ENCODE measurements at regions not wholly inside any gene's neighbourhood (a gene's known extent, or its start where the extent isn't known, plus 50 kb on each side); places are given as distances from the start of the nearest gene placed in this dataset.

DNA sequence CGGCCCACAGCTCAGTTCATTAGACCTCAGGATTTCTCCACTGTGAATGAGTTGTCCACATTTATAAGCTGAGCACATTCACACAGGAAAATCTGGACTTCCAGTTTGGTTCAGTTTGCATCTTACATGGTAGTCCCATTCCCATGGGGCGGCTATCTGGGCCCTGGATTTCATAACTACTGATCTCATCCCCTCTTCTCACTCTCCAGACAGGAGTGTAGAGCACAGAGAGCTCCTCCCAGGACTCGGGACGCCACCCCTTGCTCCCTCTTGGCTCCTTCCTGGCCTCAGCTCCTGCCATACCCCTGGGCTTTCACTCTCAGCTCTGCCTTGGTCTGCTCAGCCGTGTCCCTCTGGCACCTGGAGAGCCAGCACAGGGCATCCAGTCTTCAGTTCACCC, 117.6 kb upstream of the TCERG1L start:
- no peak for DNase-seq
- Histone ChIP-seq H3K4me1 (no peaks in the 10 kb centered on the region), H3K4me3 (ENCODE audit: low read depth, low read length) (no peak overlapping the region), H3K36me3 (ENCODE audit: control insufficient read depth, insufficient read depth, low read length) (no peaks in the 10 kb centered on the region), H3K9me3 (no peaks in the 10 kb centered on the region), H3K27me3 (replicated peaks; ENCODE audit: control insufficient read depth, insufficient read depth, low read length) (no peaks in the 10 kb centered on the region)
- ChIA-PET CTCF (no interaction called here), POLR2A (no interaction called here)
- BruUV-seq (replicated peaks), result no TSS peak
- H3K27me3 Mint-ChIP-seq (ENCODE audit: insufficient read depth, unreplicated experiment), result peaks cover 28% of the 10 kb centered on the region
- TF ChIP-seq, protein P1, sequence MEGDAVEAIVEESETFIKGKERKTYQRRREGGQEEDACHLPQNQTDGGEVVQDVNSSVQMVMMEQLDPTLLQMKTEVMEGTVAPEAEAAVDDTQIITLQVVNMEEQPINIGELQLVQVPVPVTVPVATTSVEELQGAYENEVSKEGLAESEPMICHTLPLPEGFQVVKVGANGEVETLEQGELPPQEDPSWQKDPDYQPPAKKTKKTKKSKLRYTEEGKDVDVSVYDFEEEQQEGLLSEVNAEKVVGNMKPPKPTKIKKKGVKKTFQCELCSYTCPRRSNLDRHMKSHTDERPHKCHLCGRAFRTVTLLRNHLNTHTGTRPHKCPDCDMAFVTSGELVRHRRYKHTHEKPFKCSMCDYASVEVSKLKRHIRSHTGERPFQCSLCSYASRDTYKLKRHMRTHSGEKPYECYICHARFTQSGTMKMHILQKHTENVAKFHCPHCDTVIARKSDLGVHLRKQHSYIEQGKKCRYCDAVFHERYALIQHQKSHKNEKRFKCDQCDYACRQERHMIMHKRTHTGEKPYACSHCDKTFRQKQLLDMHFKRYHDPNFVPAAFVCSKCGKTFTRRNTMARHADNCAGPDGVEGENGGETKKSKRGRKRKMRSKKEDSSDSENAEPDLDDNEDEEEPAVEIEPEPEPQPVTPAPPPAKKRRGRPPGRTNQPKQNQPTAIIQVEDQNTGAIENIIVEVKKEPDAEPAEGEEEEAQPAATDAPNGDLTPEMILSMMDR (IDR thresholded peaks at IDR 0.05; ENCODE audit: insufficient read depth in 1 of 2, low read depth in 1 of 2, low read length in 1 of 2, severe bottlenecking in 1 of 2, unreplicated experiment in 1 of 2), result no peak
- H3K4me1 Mint-ChIP-seq (ENCODE audit: low read depth, unreplicated experiment), result no peaks in the 10 kb centered on the region
- no peaks in the 10 kb centered on the region for H3K9me3 Mint-ChIP-seq (ENCODE audit: unreplicated experiment)
- H3K4me3 Mint-ChIP-seq (ENCODE audit: unreplicated experiment), result no peak overlapping the region
- H3K27ac Mint-ChIP-seq (ENCODE audit: unreplicated experiment), result no peak overlapping the region
- intact Hi-C loops (cut with micrococcal nuclease; ENCODE audit: unreplicated experiment), result no loop called here
- H3K36me3 Mint-ChIP-seq (ENCODE audit: insufficient read depth, unreplicated experiment), result no peaks in the 10 kb centered on the region

DNA sequence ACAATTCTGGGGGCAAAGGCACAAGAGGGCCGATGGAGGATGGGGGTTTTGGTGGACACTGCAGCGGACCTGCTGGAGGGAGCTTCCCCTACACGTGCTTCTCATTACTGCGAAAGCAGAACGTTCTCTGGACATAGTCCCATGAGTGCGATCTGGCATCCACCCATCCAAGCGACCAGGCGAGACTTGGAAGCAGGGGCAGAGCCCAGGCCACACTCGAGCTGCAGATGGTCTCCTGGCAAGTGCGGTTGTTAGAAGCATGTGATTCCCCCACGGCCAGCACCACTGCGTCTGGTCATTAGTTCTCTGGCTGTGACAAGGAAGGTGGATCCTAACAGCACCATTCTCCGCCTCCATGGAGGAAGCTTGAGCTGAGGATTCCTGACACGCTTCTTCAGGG, 118.4 kb upstream of the TCERG1L start:
- BruUV-seq (replicated peaks), result no TSS peak
- Histone ChIP-seq H3K4me3 (ENCODE audit: low read depth, low read length) (no peak overlapping the region), H3K36me3 (ENCODE audit: control insufficient read depth, insufficient read depth, low read length) (no peaks in the 10 kb centered on the region), H3K9me3 (no peaks in the 10 kb centered on the region), H3K4me1 (no peaks in the 10 kb centered on the region), H3K27me3 (replicated peaks; ENCODE audit: control insufficient read depth, insufficient read depth, low read length) (no peaks in the 10 kb centered on the region)
- Mint-ChIP-seq H3K9me3 (ENCODE audit: unreplicated experiment) (no peaks in the 10 kb centered on the region), H3K27me3 (ENCODE audit: insufficient read depth, unreplicated experiment) (peaks cover 28% of the 10 kb centered on the region), H3K4me1 (ENCODE audit: low read depth, unreplicated experiment) (no peaks in the 10 kb centered on the region), H3K4me3 (ENCODE audit: unreplicated experiment) (no peak overlapping the region), H3K36me3 (ENCODE audit: insufficient read depth, unreplicated experiment) (no peaks in the 10 kb centered on the region), H3K27ac (ENCODE audit: unreplicated experiment) (no peak overlapping the region)
- CTCF ChIA-PET, result no interaction called here
- TF ChIP-seq, protein P1 (IDR thresholded peaks at IDR 0.05; ENCODE audit: insufficient read depth in 1 of 2, low read depth in 1 of 2, low read length in 1 of 2, severe bottlenecking in 1 of 2, unreplicated experiment in 1 of 2), result no peak
- no peak for DNase-seq
- POLR2A ChIA-PET, result no interaction called here
- intact Hi-C loops (cut with micrococcal nuclease; ENCODE audit: unreplicated experiment), result no loop called here

DNA sequence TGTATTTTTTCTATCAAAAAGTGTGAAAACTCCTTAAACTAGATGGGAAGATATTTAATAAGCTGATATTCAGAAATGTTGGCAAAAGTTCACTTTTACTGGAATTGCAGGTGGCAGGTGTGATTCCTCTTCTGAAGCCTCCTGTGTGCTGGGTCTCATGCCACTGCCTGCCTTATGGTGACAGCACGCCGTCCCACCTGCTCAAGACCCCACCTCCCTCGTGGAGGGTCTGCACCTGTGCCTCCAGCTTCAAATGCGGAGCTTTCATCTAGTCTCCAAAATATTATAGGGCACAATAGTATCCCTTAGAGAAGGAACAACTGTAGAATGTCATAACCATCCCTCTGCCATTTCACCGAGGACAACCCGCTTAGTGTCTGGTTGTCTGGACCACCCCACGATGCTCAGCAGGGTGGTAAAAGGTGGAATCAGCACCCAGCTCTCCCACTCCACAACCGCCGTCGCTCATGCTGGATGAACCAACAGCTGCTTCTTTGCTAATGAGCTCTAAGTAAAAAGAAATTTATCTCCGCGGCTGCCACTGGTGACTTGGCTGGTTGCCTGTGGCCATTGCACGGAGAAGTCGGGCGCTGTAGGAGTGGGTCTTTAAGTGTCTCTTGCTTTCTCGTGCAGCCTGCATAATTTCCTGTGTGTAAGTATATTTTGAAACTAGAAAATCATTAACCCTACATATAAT, 119.3 kb upstream of the TCERG1L start:
- H3K9me3 Mint-ChIP-seq (ENCODE audit: unreplicated experiment), result no peaks in the 10 kb centered on the region
- no peaks in the 10 kb centered on the region for H3K4me1 ChIP-seq
- no peaks in the 10 kb centered on the region for H3K9me3 ChIP-seq
- H3K36me3 Mint-ChIP-seq (ENCODE audit: insufficient read depth, unreplicated experiment), result no peaks in the 10 kb centered on the region
- DNase-seq, result no peak
- POLR2A ChIA-PET, result no interaction called here
- intact Hi-C loops (cut with micrococcal nuclease; ENCODE audit: unreplicated experiment), result no loop called here
- H3K4me3 Mint-ChIP-seq (ENCODE audit: unreplicated experiment), result no peak overlapping the region
- TF ChIP-seq, protein P1 (IDR thresholded peaks at IDR 0.05; ENCODE audit: insufficient read depth in 1 of 2, low read depth in 1 of 2, low read length in 1 of 2, severe bottlenecking in 1 of 2, unreplicated experiment in 1 of 2), result no peak
- no peaks in the 10 kb centered on the region for H3K4me1 Mint-ChIP-seq (ENCODE audit: low read depth, unreplicated experiment)
- no peak overlapping the region for H3K27ac Mint-ChIP-seq (ENCODE audit: unreplicated experiment)
- H3K36me3 ChIP-seq (ENCODE audit: control insufficient read depth, insufficient read depth, low read length), result no peaks in the 10 kb centered on the region
- BruUV-seq (replicated peaks), result no TSS peak
- no peak overlapping the region for H3K4me3 ChIP-seq (ENCODE audit: low read depth, low read length)
- CTCF ChIA-PET, result no interaction called here
- H3K27me3 Mint-ChIP-seq (ENCODE audit: insufficient read depth, unreplicated experiment), result peaks cover 23% of the 10 kb centered on the region
- H3K27me3 ChIP-seq (replicated peaks; ENCODE audit: control insufficient read depth, insufficient read depth, low read length), result no peaks in the 10 kb centered on the region

Measured in Caco-2 (cell line).